Prostate gland (tissue), 2 donors: ENCODE measurements at regions not wholly inside any gene's neighbourhood (a gene's known extent, or its start where the extent isn't known, plus 50 kb on each side); places are given as distances from the start of the nearest gene placed in this dataset.

Source experiments
- DNase-seq: peaks from one replicate; pipeline ENCODE4 v3.0.0-alpha.2; 2019; ENCODE audit warnings: low spot score
- H3K27ac ChIP-seq, 2 donors: fragments of 200-600 bp; sonication (generic); 2 replicates each; pipeline ENCODE4 v1.5.1; 2017 to 2019
- H3K27me3 ChIP-seq: fragments of 200-600 bp; sonication (generic); replicated peaks from 2 replicates; pipeline ENCODE4 v1.5.1; 2019; ENCODE audit not compliant: insufficient read depth
- H3K36me3 ChIP-seq, 2 donors: fragments of 200-600 bp; sonication (generic); 1 replicate in 1 of 2; 2 replicates in 1 of 2; pipeline versions ENCODE4 v1.5.1 to v1.8.1; 2017 to 2019
- H3K4me1 ChIP-seq: fragments of 200-600 bp; sonication (generic); replicated peaks from 2 replicates; pipeline ENCODE4 v1.5.1; 2019
- H3K4me3 ChIP-seq, 2 donors: fragments of 200-600 bp; sonication (generic); 2 replicates each; pipeline ENCODE4 v1.5.1; 2017 to 2019
- H3K9me3 ChIP-seq: fragments of 200-600 bp; sonication (generic); 2 replicates; pipeline ENCODE4 v1.5.1; 2017
- CTCF ChIP-seq, 4 experiments: fragments of 200-600 bp in 2 of 4; fragments of 450-650 bp in 2 of 4; sonication (generic) in 2 of 4; IDR thresholded peaks; 1 replicate in 3 of 4; 2 replicates in 1 of 4; pipeline ENCODE4 v1.5.1; 2016 to 2019; ENCODE audit warnings: antibody characterized with exemption in 4 of 4, mild to moderate bottlenecking in 2 of 4, moderate library complexity in 2 of 4
- POLR2A ChIP-seq: fragments of 450-650 bp; IDR thresholded peaks from one replicate; pipeline ENCODE4 v1.6.1; 2016; ENCODE audit warnings: antibody characterized with exemption, mild to moderate bottlenecking
- POLR2AphosphoS5 ChIP-seq: sonication (generic); formaldehyde crosslinking; IDR thresholded peaks from one replicate; pipeline ENCODE4 v1.6.1; 2017; ENCODE audit warnings: antibody characterized with exemption
- WGBS: methylation state at CpG from one replicate; pipeline ENCODE4 v1.1.5; 2018; 5-methylcytosine and 5-hydroxymethylcytosine counted together
- intact Hi-C: fragments of 100-400 bp; cut with DNase I; formaldehyde crosslinking; loops from one replicate; pipeline ENCODE4 v1.14.2; 2022

GRCh38 chr5:174590820-174591219 lies 133.6 kb upstream of the MSX2 start:
- Histone ChIP-seq H3K4me1 (no peaks in the 10 kb centered on the region), H3K27ac (no peak overlapping the region), H3K4me3 (no peak overlapping the region), H3K36me3 (no peaks in the 10 kb centered on the region), H3K9me3 (no peaks in the 10 kb centered on the region), H3K27me3 (no peaks in the 10 kb centered on the region)
- DNase-seq: no peak
- intact Hi-C loops: no loop called here
- TF ChIP-seq POLR2AphosphoS5 (no peak), CTCF (IDR thresholded peaks at IDR 0.05) (no peak), POLR2A (no peak)
- WGBS: 74% methylated on average over 3 of the region's 3 CpGs

GRCh38 chr5:174596429-174596828 lies 128.0 kb upstream of the MSX2 start:
- no peaks in the 10 kb centered on the region for H3K27me3 ChIP-seq
- no peaks in the 10 kb centered on the region for H3K36me3 ChIP-seq
- H3K4me3 ChIP-seq: no peak overlapping the region
- H3K27ac ChIP-seq: no peak overlapping the region
- H3K4me1 ChIP-seq: no peaks in the 10 kb centered on the region
- no peaks in the 10 kb centered on the region for H3K9me3 ChIP-seq
- 95% methylated on average over 1 of the region's 1 CpG for WGBS
- intact Hi-C loops: no loop called here
- no peak for TF ChIP-seq CTCF (IDR thresholded peaks at IDR 0.05)
- TF ChIP-seq POLR2AphosphoS5: no peak
- no peak for TF ChIP-seq POLR2A
- DNase-seq: no peak

- Histone ChIP-seq H3K4me1 (no peaks in the 10 kb centered on the region), H3K36me3 (no peaks in the 10 kb centered on the region), H3K9me3 (no peaks in the 10 kb centered on the region), H3K27me3 (no peaks in the 10 kb centered on the region), H3K4me3 (no peak overlapping the region), H3K27ac (no peak overlapping the region)
- intact Hi-C loops: no loop called here
- WGBS: 7% methylated on average over 6 of the region's 6 CpGs
- DNase-seq: no peak
- TF ChIP-seq POLR2A: no peak
Measured at GRCh38 chr5:174599992-174600391, 124.4 kb upstream of the MSX2 start.

- no peak overlapping the region for H3K27ac ChIP-seq
- TF ChIP-seq POLR2AphosphoS5 (no peak), POLR2A (no peak), CTCF (IDR thresholded peaks at IDR 0.05) (no peak)
- no peaks in the 10 kb centered on the region for H3K9me3 ChIP-seq
- no peak overlapping the region for H3K4me3 ChIP-seq
- no peaks in the 10 kb centered on the region for H3K36me3 ChIP-seq
- intact Hi-C loops: no loop called here
- no peaks in the 10 kb centered on the region for H3K27me3 ChIP-seq
- no peak for DNase-seq
- 94% methylated on average over 1 of the region's 1 CpG for WGBS
- H3K4me1 ChIP-seq: no peaks in the 10 kb centered on the region
Measured at GRCh38 chr5:174601946-174602345, 122.4 kb upstream of the MSX2 start.

GRCh38 chr5:174606153-174606552 lies 118.2 kb upstream of the MSX2 start:
- no peaks in the 10 kb centered on the region for H3K9me3 ChIP-seq
- no peaks in the 10 kb centered on the region for H3K4me1 ChIP-seq
- no peak overlapping the region for H3K27ac ChIP-seq
- WGBS: 50% methylated on average over 3 of the region's 3 CpGs
- TF ChIP-seq POLR2AphosphoS5 (no peak), POLR2A (no peak), CTCF (IDR thresholded peaks at IDR 0.05) (no peak)
- no peaks in the 10 kb centered on the region for H3K36me3 ChIP-seq
- no peak overlapping the region for H3K4me3 ChIP-seq
- no peaks in the 10 kb centered on the region for H3K27me3 ChIP-seq
- intact Hi-C loops: no loop called here
- no peak for DNase-seq
